WI38 (cell line): ENCODE measurements at regions not wholly inside any gene's neighbourhood (a gene's known extent, or its start where the extent isn't known, plus 50 kb on each side); places are given as distances from the start of the nearest gene placed in this dataset.

ENCODE experiments used
- H3K4me3 ChIP-seq: 2 replicates; pipeline ENCODE4 v1.5.1; 2011; ENCODE audit warnings: low read depth, mild to moderate bottlenecking, control low read depth, low read length
- TF ChIP-seq, protein P1 (sequence below): IDR thresholded peaks from 2 replicates; pipeline ENCODE4 v1.5.1; 2012; ENCODE audit warnings: low read depth, mild to moderate bottlenecking, control low read depth, low read length

- TF ChIP-seq, protein P1, sequence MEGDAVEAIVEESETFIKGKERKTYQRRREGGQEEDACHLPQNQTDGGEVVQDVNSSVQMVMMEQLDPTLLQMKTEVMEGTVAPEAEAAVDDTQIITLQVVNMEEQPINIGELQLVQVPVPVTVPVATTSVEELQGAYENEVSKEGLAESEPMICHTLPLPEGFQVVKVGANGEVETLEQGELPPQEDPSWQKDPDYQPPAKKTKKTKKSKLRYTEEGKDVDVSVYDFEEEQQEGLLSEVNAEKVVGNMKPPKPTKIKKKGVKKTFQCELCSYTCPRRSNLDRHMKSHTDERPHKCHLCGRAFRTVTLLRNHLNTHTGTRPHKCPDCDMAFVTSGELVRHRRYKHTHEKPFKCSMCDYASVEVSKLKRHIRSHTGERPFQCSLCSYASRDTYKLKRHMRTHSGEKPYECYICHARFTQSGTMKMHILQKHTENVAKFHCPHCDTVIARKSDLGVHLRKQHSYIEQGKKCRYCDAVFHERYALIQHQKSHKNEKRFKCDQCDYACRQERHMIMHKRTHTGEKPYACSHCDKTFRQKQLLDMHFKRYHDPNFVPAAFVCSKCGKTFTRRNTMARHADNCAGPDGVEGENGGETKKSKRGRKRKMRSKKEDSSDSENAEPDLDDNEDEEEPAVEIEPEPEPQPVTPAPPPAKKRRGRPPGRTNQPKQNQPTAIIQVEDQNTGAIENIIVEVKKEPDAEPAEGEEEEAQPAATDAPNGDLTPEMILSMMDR = no peak
- no peak overlapping the region for H3K4me3 ChIP-seq
These were observed 518.9 kb downstream of the PRDM9 start for GRCh38 chr5:24026288-24026687.

DNA sequence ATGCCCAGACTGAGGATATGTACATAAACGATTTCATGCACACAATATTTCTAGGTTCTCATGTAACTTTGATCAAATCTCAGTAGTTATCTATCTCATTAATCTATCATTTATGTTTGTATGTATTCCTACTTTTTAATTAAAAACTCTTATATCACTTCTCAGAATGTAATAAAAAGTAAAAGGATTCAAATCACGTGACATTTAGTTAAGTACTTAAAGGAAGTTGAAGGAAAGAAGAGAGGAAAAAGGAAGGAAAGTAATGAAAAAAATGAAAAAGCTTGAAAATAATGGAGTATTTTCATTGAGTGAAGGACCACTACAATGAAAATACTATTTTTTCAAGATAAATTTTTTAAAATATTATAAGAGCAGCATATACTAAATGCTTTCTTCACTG, 535.3 kb downstream of the PRDM9 start:
- H3K4me3 ChIP-seq = no peak overlapping the region

GRCh38 chr5:24045046-24045445, 537.6 kb downstream of the PRDM9 start:
- TF ChIP-seq, protein P1 = no peak
- no peak overlapping the region for H3K4me3 ChIP-seq

More for the DNA sequence above, 535.3 kb downstream of the PRDM9 start:
- TF ChIP-seq, protein P1 = no peak

- H3K4me3 ChIP-seq = no peak overlapping the region
- TF ChIP-seq, protein P1 = no peak
These were observed 546.3 kb downstream of the PRDM9 start for GRCh38 chr5:24053737-24054136.

GRCh38 chr5:24059006-24059405, 551.6 kb downstream of the PRDM9 start:
- no peak overlapping the region for H3K4me3 ChIP-seq
- TF ChIP-seq, protein P1 = no peak

GRCh38 chr5:24059716-24060115, 552.3 kb downstream of the PRDM9 start:
- TF ChIP-seq, protein P1 = no peak
- no peak overlapping the region for H3K4me3 ChIP-seq

DNA sequence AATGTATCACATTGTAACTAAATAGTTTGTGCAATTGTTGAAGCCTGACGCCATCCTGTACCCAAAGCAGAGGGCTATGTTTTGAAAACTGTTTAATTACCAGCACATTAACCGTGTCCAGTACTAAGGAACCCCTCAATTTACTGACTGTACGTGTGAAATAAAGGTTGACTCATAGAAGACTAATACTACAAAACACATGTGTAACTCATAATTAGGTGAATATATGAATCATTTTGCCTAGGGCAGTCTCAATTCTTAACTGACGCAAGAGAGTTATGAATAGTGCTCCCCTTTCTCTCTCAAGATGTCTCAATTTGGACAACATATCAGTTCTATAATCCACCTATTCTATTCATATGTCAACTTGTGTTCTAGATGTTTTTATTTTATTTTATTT, 558.4 kb downstream of the PRDM9 start:
- no peak overlapping the region for H3K4me3 ChIP-seq
- TF ChIP-seq, protein P1 = no peak
